ENCODE measurements at regions not wholly inside any gene's neighbourhood (a gene's known extent, or its start where the extent isn't known, plus 50 kb on each side); places are given as distances from the start of the nearest gene placed in this dataset.

DNA sequence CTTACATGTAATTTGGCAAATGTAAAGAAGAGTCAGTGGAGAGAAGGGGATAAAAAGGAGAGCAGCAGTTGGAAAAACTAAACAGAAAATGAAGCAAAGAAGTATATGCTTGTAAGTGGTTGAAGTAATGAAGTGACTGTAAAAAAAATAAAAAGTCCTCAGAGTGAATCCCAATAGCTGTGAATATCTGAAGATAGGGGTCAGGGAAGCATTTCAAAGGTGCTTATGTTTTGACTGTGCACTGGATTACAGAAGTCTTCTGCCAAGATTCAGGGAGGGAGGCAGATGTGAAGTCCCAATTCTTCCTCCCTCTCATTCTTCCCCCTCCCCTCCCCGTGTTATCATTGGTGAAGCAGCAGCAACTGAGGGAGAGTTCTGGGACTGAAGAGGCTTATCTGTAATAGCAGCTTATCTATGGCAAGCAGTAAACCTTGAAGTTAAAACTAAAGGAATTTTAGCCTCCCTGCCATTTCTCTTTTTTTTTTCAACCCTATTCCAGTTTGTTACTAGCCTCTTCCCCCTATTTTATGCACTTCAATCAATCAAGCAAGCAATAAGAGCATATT lies 597.9 kb downstream of the IGSF11 start:
- no peak for DNase-seq (ENCODE audit: low read depth)

GRCh38 chr3:118445036-118445435 lies 589.6 kb downstream of the IGSF11 start:
- DNase-seq (ENCODE audit: low read depth): no peak

- DNase-seq (ENCODE audit: low read depth): no peak
Measured at GRCh38 chr3:118447339-118447738, 587.3 kb downstream of the IGSF11 start.

- DNase-seq (ENCODE audit: low read depth): no peak
Measured at GRCh38 chr3:118466795-118467330, 567.8 kb downstream of the IGSF11 start.

DNA sequence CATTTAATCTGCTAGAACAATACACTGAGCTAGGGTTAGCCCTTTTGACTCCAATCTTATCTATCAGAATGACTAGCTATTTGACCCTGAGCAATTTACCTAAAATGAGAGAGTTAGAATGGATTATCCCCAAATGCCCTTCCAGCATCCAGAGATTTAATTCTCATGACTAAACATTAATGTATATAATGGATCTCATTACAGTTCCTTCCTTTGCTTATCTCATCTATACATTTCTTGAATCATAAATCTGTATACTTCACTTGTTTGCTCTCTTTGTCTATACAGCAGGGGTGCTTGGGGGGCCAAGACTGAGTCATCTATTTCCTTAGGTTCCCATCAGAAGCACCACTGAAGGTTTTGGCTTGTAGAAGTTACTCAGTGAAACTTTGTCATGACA lies 565.8 kb downstream of the IGSF11 start:
- no peak for DNase-seq (ENCODE audit: low read depth)

GRCh38 chr3:118472586-118472985 lies 562.1 kb downstream of the IGSF11 start:
- DNase-seq (ENCODE audit: low read depth): no peak

GRCh38 chr3:118473343-118473742 lies 561.3 kb downstream of the IGSF11 start:
- DNase-seq (ENCODE audit: low read depth): no peak

DNA sequence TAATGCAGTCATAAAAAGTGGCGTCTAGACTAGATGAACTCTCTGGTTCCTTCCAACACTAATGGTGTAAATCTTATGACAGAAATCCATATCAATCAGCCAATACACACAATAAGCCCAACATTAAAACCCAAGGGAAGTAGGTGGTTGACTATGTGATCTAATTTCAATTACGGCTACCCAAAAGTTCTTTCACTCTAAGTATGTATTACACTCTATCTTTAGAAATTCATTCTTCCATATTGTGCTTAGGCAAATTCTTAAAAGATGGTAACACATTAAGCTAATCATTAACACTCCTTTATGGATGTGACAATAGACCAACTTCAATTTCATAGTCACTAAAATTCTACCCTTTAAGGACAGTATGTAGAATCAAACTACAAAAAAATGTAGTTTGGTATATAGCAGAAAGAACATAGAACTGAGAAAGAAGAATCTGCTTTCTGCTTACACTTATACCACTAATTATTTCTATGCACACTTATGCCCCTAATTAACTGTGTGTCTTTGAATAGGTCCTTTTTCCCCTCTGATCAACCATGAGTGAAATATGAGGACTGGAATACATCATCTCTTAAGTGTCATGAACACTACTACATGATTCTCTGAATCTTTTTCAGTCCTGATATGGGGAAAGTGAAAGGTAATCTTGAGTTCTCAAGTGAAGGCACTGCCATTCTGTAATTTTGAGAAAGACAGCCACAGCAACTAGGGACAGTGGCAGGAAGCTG lies 557.6 kb downstream of the IGSF11 start:
- no peak for DNase-seq (ENCODE audit: low read depth)

GRCh38 chr3:118477768-118478167 lies 556.9 kb downstream of the IGSF11 start:
- DNase-seq (ENCODE audit: low read depth): no peak

DNA sequence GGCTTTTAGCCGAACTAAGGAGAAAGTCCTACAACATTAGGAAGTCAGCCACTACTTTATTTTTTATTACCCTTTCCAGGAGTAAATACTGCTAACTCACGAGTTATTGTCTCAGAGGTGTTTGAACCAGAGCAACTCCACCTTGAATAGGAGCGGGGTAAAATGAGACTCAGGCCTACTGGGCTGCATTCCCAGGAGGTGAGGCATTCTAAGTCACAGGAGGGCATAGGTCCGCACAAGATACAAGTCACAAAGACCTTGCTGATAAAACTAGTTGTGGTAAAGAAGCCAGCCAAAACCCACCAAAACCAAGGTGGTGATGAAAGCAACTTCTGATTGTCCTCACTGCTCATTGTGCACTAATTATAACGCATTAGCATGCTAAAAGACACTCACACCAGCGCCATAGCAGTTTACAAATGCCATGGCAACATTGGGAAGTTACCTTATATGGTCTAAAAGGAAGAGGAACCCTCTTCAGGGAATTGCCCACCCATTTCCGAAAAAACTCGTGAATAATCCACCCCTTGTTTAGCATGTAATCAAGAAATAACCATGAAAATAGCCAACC lies 555.9 kb downstream of the IGSF11 start:
- no peak for DNase-seq (ENCODE audit: low read depth)

- no peak for DNase-seq (ENCODE audit: low read depth)
Measured at GRCh38 chr3:118479376-118479775, 555.3 kb downstream of the IGSF11 start.

GRCh38 chr3:118480101-118480860 lies 554.4 kb downstream of the IGSF11 start:
- DNase-seq (ENCODE audit: low read depth): no peak

DNA sequence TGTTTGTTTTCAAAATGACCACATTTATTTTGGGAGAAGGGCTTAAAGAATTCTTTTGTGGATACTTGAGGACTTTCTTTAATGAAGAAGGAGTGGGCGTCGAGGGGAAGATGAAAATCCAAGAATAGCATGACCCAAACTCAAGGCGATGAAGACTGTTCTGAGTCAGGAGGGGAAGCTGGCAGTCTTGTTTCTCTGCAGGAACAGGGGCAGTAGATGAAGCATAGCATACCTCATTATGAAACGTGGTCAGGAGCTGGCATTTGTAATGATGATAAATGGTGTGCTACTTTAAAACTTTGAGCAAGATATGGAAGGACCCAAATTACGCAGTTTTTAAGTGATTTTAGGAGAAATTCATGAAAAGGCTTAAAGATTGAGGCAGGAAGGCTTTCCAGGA lies 549.0 kb downstream of the IGSF11 start:
- no peak for DNase-seq (ENCODE audit: low read depth)

GRCh38 chr3:118487734-118488133 lies 546.9 kb downstream of the IGSF11 start:
- DNase-seq (ENCODE audit: low read depth): no peak

- DNase-seq (ENCODE audit: low read depth): no peak
Measured at GRCh38 chr3:118488732-118489131, 545.9 kb downstream of the IGSF11 start.

- no peak for DNase-seq (ENCODE audit: low read depth)
Measured at GRCh38 chr3:118495206-118495605, 539.4 kb downstream of the IGSF11 start.

GRCh38 chr3:118497274-118497673 lies 537.4 kb downstream of the IGSF11 start:
- DNase-seq (ENCODE audit: low read depth): no peak

DNA sequence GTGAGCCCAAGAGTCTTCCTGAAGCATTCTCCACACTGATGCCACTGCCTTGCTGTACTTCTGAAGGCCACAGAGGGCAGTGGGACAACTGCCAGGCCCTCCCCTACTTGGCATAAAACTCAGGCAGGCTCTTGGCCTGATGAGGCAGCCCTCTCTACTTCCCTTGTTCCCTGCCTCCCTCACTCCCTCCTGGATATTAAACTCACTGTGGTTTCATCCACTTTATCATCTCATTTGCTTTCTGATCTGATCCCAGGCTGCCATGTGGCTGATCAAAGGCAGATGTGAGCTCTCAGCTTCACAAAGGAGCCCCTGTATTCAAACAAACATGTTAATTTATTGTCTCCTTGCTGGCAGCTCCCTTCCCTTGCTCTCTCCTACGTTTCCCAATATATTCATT lies 533.5 kb downstream of the IGSF11 start:
- no peak for DNase-seq (ENCODE audit: low read depth)

- DNase-seq (ENCODE audit: low read depth): no peak
Measured at GRCh38 chr3:118504906-118505305, 529.7 kb downstream of the IGSF11 start.

DNA sequence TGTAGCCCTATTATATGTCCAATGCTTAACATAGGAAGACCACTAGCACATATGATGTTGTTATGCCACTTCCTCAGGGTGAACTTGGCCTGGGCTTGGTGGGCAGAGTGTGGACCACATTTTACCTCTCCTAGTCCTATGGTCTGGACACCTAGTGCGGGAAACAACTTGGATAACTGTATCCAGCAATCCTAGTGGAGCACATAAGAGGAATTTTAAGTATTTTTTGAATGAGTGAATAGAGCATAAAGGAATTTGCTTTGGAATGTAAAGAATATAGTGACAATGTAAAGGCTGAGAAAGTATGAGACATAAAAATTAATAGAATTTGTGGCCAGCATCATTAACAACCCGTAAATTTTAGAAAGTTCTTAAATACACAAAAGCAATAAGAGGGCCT lies 528.9 kb downstream of the IGSF11 start:
- no peak for DNase-seq (ENCODE audit: low read depth)

DNA sequence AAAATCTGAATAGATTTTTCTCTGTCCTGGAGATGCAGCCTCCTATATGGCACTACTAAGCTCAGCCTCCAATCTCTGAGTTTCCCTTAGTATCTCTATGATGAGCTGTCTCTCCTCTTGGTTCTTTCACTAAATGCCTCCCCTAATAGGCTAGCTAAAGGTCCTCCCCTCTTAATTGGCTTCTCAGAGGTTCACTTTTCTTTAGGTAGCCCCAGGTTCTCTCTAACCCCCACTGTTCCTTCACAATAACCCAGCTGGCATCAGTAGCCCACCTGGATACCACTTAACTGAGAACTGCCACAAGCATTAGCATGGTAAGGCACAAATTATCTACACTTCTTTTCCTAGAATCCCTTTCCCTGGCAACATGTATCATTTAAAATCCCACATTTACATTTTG lies 523.2 kb downstream of the IGSF11 start:
- DNase-seq (ENCODE audit: low read depth): no peak

DNA sequence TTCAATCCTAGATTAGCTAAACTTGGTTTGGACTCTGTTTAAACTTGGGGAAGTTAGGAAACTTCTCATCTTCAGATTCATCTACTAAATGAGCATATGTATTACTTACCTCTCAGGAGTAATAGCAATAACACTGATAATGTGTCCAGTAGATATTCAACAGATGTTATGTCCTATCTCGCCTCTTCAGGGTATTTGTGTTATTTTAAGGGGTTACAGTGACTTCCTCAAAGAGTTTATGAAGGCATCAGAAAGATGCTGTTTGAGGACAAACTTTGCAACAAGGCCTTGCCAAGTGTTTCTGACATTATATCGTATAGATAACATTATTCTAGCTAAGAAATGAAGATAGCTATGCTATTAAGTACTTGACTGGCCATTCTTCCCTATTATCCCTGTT lies 522.3 kb downstream of the IGSF11 start:
- DNase-seq (ENCODE audit: low read depth): no peak

DNA sequence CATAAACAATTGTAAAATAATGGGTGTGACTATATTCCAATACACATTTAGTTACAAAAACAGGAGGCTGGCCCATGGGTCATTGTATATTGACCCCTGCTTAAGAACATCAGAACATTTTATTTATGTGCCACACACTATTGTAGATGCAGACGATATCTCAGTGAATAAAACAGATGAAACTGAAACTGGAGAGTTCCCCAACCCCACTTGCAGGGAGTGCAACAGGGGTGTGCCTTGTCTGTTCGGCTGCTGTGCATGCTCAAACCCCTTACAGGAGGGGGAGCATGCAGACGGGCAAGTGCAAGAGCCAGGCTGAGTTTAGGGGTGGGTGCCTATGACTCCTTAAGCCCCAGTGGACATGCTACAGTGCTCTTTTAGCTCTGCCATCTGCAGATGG lies 509.6 kb downstream of the IGSF11 start:
- no peak for DNase-seq (ENCODE audit: low read depth)

Data from activated T-helper 9 cell treated with anti-CD3 and anti-CD28 coated beads, Interleukin-2, amount 50 U/mL, for 16 hours (primary cell).